ENCODE measurements at regions not wholly inside any gene's neighbourhood (a gene's known extent, or its start where the extent isn't known, plus 50 kb on each side); places are given as distances from the start of the nearest gene placed in this dataset.
"Not testable (repeated sequence)": the region's sequence is repeated elsewhere in the genome, so short reads cannot be mapped to it uniquely, and the experiment has no call there.

DNA sequence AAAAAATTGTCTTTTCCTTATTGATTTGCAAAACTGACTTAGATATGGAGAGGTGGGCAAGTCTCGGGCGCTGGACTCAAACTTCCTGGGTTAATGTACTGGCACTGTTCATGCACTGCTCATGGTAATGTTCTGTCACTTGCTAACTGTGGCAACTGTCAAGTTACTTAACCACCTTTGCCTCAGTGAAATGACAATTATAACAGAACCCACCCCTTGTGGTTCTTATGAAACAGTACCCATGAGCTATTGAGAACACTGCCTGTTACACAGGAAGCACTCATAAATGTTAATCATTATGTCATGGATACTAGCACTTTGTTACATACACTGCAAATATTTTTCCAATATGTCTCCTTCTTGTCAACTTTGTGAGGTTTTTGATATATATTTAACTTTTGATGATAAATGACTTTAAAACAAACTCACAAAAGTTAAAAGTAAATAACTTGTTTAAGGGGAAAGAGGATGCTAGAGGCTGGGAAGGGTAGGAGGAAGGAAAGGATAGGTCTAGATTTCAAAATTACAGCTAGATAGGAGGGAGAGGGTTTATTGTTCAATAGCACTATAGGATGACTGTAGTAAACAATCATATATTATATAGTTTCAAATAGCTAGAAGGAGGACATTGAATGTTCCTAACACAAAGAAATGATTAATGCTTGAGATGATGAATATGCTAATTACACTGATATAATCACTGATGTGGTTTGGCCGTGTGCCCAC lies 342.5 kb downstream of the ADGRL2 start:
- DNase-seq (ENCODE audit: low spot score), result no peak
- in situ Hi-C loops (cut with MboI; ENCODE audit: low sequenced_read_pairs, unreplicated experiment), result no loop called here
- TF ChIP-seq CTCF (IDR thresholded peaks at IDR 0.05; ENCODE audit: borderline replicate concordance, control extremely low read depth, extremely low read depth, insufficient read depth, missing control alignments), result no peak

GRCh38 chr1:82141390-82141789 lies 340.7 kb downstream of the ADGRL2 start:
- in situ Hi-C loops (cut with MboI; ENCODE audit: low sequenced_read_pairs, unreplicated experiment), result no loop called here
- DNase-seq (ENCODE audit: low spot score), result no peak
- no peak for TF ChIP-seq CTCF (IDR thresholded peaks at IDR 0.05; ENCODE audit: borderline replicate concordance, control extremely low read depth, extremely low read depth, insufficient read depth, missing control alignments)

GRCh38 chr1:82139751-82140468 lies 339.2 kb downstream of the ADGRL2 start:
- DNase-seq (ENCODE audit: low spot score), result no peak
- no peak for TF ChIP-seq CTCF (IDR thresholded peaks at IDR 0.05; ENCODE audit: borderline replicate concordance, control extremely low read depth, extremely low read depth, insufficient read depth, missing control alignments)
- in situ Hi-C loops (cut with MboI; ENCODE audit: low sequenced_read_pairs, unreplicated experiment), result no loop called here

- DNase-seq (ENCODE audit: low spot score); in situ Hi-C loops (cut with MboI; ENCODE audit: low sequenced_read_pairs, unreplicated experiment): not testable (repeated sequence)
These were observed 335.6 kb downstream of the ADGRL2 start for GRCh38 chr1:82136351-82136750.

DNA sequence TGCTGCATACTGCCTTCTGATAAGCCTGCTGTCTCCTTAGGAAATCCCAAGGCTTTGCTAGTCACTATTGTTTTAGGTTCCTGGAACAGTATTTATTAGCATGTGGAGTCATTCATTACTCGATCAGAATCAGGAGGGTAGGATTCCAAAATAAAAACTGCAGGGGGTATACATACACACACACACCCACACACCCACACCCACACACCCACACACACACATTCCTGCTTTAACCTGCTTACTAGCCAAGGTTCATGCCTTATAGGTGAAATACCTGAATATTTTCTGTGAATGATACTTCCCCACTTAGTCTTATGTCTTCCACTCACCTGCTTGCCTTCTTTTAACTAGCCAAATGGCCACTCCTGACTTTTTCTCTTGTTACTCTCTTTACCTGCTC lies 325.1 kb downstream of the ADGRL2 start:
- in situ Hi-C loops (cut with MboI; ENCODE audit: low sequenced_read_pairs, unreplicated experiment), result no loop called here
- TF ChIP-seq CTCF (IDR thresholded peaks at IDR 0.05; ENCODE audit: borderline replicate concordance, control extremely low read depth, extremely low read depth, insufficient read depth, missing control alignments), result no peak
- no peak for DNase-seq (ENCODE audit: low spot score)

GRCh38 chr1:82125119-82125518 lies 324.4 kb downstream of the ADGRL2 start:
- in situ Hi-C loops (cut with MboI; ENCODE audit: low sequenced_read_pairs, unreplicated experiment), result no loop called here
- no peak for DNase-seq (ENCODE audit: low spot score)
- TF ChIP-seq CTCF (IDR thresholded peaks at IDR 0.05; ENCODE audit: borderline replicate concordance, control extremely low read depth, extremely low read depth, insufficient read depth, missing control alignments), result no peak

DNA sequence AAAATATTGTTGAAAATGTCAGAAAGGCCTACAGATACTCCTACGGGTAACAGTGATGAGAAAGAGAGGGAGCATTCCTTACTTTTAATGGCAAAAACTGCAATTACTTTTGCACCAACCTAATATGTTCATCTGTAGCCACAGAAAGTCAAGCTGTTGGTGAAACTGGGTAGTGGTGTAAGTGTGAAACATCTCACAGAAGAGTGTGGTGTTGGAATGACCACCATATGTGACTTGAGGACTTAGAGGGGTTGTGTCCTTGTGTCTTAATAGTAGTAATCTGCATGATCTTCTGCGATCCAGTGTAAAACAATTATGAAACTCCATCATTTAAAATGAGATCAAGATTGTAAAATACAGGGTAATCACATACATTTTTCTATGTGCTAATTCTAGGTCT lies 320.7 kb downstream of the ADGRL2 start:
- TF ChIP-seq CTCF (IDR thresholded peaks at IDR 0.05; ENCODE audit: borderline replicate concordance, control extremely low read depth, extremely low read depth, insufficient read depth, missing control alignments), result no peak
- in situ Hi-C loops (cut with MboI; ENCODE audit: low sequenced_read_pairs, unreplicated experiment), result no loop called here
- no peak for DNase-seq (ENCODE audit: low spot score)
